HepG2 (cell line): ENCODE measurements at regions not wholly inside any gene's neighbourhood (a gene's known extent, or its start where the extent isn't known, plus 50 kb on each side); places are given as distances from the start of the nearest gene placed in this dataset.

Source experiments
- ATAC-seq: fragments of 200-7000 bp; cut with Tn5 transposase; 3 replicates; pipeline ENCODE4 v1.9.1; 2020; ENCODE audit warnings: mild to moderate bottlenecking, moderate library complexity
- BruUV-seq: library from RNA; stranded (reverse); fragments of 400-500 nt; replicated peaks from 2 replicates; lab custom pipeline; 2021; lab: Mats Ljungman, UMichigan
- CTCF ChIA-PET: fragments of 300-600 bp; formaldehyde crosslinking; extraction: SDS; loops from one replicate; lab custom pipeline; 2021; ENCODE audit warnings: low total read pairs, inconsistent platforms, low intra/inter-chr PET ratio; lab: Yijun Ruan, JAX
- POLR2A ChIA-PET: fragments of 350-600 bp; sonication (Branson Sonifier 250); formaldehyde crosslinking; loops from one replicate; lab custom pipeline; 2020; ENCODE audit warnings: antibody characterized with exemption, inconsistent platforms; lab: Yijun Ruan, JAX
- DNase-seq: peaks from one replicate; pipeline ENCODE4 v3.0.0-alpha.2; 2015; ENCODE audit warnings: low spot score
- FAIRE-seq: peaks from 3 replicates; lab custom pipeline; 2011; peaks lifted over from hg19 to GRCh38; lab: Jason Lieb, UNC
- H2AFZ ChIP-seq: one replicate; pipeline ENCODE4 v1.6.1; 2011; ENCODE audit warnings: low read length, inconsistent platforms
- H3K27ac ChIP-seq: fragments of 300-600 bp; 3 replicates; pipeline ENCODE4 v1.8.0; 2011; ENCODE audit warnings: mixed run types, mild to moderate bottlenecking, mixed read lengths, low read length, inconsistent platforms; ENCODE audit not compliant: insufficient read depth; ENCODE audit errors: extremely low read length
- H3K27me3 ChIP-seq, 2 experiments: fragments of 200-600 bp in 1 of 2; 2 replicates in 1 of 2; 3 replicates in 1 of 2; pipeline versions ENCODE4 v1.6.0 to v1.8.0; 2011; ENCODE audit warnings: low read length in 2 of 2, mild to moderate bottlenecking in 2 of 2, moderate library complexity in 2 of 2, inconsistent platforms in 1 of 2; ENCODE audit not compliant: insufficient read depth in 2 of 2, control insufficient read depth in 1 of 2
- H3K36me3 ChIP-seq, 2 experiments: fragments of 200-600 bp in 1 of 2; replicated peaks in 1 of 2; 2 replicates in 1 of 2; 3 replicates in 1 of 2; pipeline versions ENCODE4 v1.5.1 to v1.8.0; 2011; ENCODE audit warnings: low read length in 2 of 2, inconsistent platforms in 1 of 2; ENCODE audit not compliant: insufficient read depth in 2 of 2, control insufficient read depth in 1 of 2
- H3K4me1 ChIP-seq: 2 replicates; pipeline ENCODE4 v1.5.1; 2012; ENCODE audit warnings: low read length, inconsistent platforms; ENCODE audit not compliant: insufficient read depth
- H3K4me2 ChIP-seq: 2 replicates; pipeline ENCODE4 v1.6.0; 2011; ENCODE audit warnings: low read depth, low read length, inconsistent platforms
- H3K4me3 ChIP-seq, 3 experiments: fragments of 200-600 bp in 1 of 3; sonication (generic), shearing (Covaris generic) in 1 of 3; replicated peaks in 1 of 3; 2 replicates each; pipeline ENCODE4 v1.5.1; 2011 to 2016; ENCODE audit warnings: low read length in 3 of 3, inconsistent platforms in 2 of 3, low read depth in 2 of 3, mild to moderate bottlenecking in 2 of 3, control low read depth in 1 of 3, mixed read lengths in 1 of 3; ENCODE audit not compliant: insufficient read depth in 1 of 3
- H3K79me2 ChIP-seq: one replicate; pipeline ENCODE4 v1.6.1; 2011; ENCODE audit warnings: low read length, inconsistent platforms; ENCODE audit not compliant: insufficient read depth
- H3K9ac ChIP-seq: 2 replicates; pipeline ENCODE4 v1.6.0; 2011; ENCODE audit warnings: mild to moderate bottlenecking, low read depth, low read length, inconsistent platforms; ENCODE audit not compliant: insufficient read depth
- H3K9me3 ChIP-seq: 2 replicates; pipeline ENCODE4 v1.5.1; 2012; ENCODE audit warnings: mild to moderate bottlenecking, low read length
- H4K20me1 ChIP-seq: 2 replicates; pipeline ENCODE4 v1.6.0; 2011; ENCODE audit warnings: inconsistent platforms, mild to moderate bottlenecking, low read length, moderate library complexity; ENCODE audit not compliant: insufficient read depth
- AKAP8 ChIP-seq: sonication (generic); formaldehyde crosslinking; IDR thresholded peaks from 2 replicates; pipeline ENCODE4 v1.5.1; 2020; ENCODE audit warnings: mild to moderate bottlenecking, missing genetic modification reagents
- ATRX ChIP-seq: sonication (generic); formaldehyde crosslinking; IDR thresholded peaks from 2 replicates; pipeline ENCODE4 v1.4.0; 2020; ENCODE audit warnings: missing genetic modification reagents, borderline replicate concordance
- ELF1 ChIP-seq: sonication (generic); formaldehyde crosslinking; IDR thresholded peaks from 2 replicates; pipeline ENCODE4 v1.4.0; 2020; ENCODE audit warnings: missing genetic modification reagents
- GATAD2A ChIP-seq: IDR thresholded peaks from 2 replicates; pipeline ENCODE4 v1.6.1; 2016
- KMT2A ChIP-seq: sonication (generic); formaldehyde crosslinking; IDR thresholded peaks from 2 replicates; pipeline ENCODE4 v1.4.0; 2020; ENCODE audit warnings: missing genetic modification reagents
- MEIS2 ChIP-seq: sonication (generic); formaldehyde crosslinking; IDR thresholded peaks from 2 replicates; pipeline ENCODE4 v1.9.0; 2021; ENCODE audit warnings: mild to moderate bottlenecking, missing genetic modification reagents
- RXRB ChIP-seq: IDR thresholded peaks from 2 replicates; pipeline ENCODE4 v1.6.1; 2016; ENCODE audit warnings: borderline replicate concordance, missing genetic modification reagents, missing compliant biosample characterization
- SAP130 ChIP-seq: IDR thresholded peaks from 2 replicates; pipeline ENCODE4 v1.6.1; 2016; ENCODE audit warnings: low read depth
- SYNCRIP ChIP-seq: fragments of 200-400 bp; formaldehyde crosslinking; IDR thresholded peaks from 2 replicates; pipeline ENCODE4 v1.6.1; 2018; ENCODE audit warnings: mild to moderate bottlenecking, low read depth, low read length; ENCODE audit not compliant: insufficient read depth
- TFDP1 ChIP-seq: IDR thresholded peaks from 2 replicates; pipeline ENCODE4 v1.6.1; 2016; ENCODE audit warnings: missing compliant biosample characterization, missing genetic modification reagents, borderline replicate concordance
- ZNF121 ChIP-seq: sonication (generic); formaldehyde crosslinking; IDR thresholded peaks from 2 replicates; pipeline ENCODE4 v1.5.0; 2020; ENCODE audit warnings: mild to moderate bottlenecking, missing genetic modification reagents
- ZNF24 ChIP-seq: fragments of 450-650 bp; IDR thresholded peaks from 2 replicates; pipeline ENCODE4 v1.6.1; 2017; ENCODE audit warnings: antibody characterized with exemption, mild to moderate bottlenecking
- ZNF296 ChIP-seq: sonication (generic); formaldehyde crosslinking; conservative IDR thresholded peaks from 2 replicates; pipeline ENCODE4 v1.5.0; 2020; ENCODE audit warnings: mild to moderate bottlenecking, missing genetic modification reagents
- ZNF326 ChIP-seq: sonication (generic); formaldehyde crosslinking; IDR thresholded peaks from 2 replicates; pipeline ENCODE4 v1.4.0; 2020; ENCODE audit warnings: missing genetic modification reagents, borderline replicate concordance
- ZNF549 ChIP-seq: sonication (generic); formaldehyde crosslinking; IDR thresholded peaks from 2 replicates; pipeline ENCODE4 v1.5.0; 2020; ENCODE audit warnings: missing genetic modification reagents
- ZNF883 ChIP-seq: sonication (generic); formaldehyde crosslinking; IDR thresholded peaks from 2 replicates; pipeline ENCODE4 v1.5.1; 2020; ENCODE audit warnings: mild to moderate bottlenecking, missing genetic modification reagents; ENCODE audit errors: not compliant biosample characterization
- WGBS: methylation state at CpG from one replicate; pipeline ENCODE4 v1.1.6; 2017; ENCODE audit warnings: low lambda C conversion rate; 5-methylcytosine and 5-hydroxymethylcytosine counted together
- in situ Hi-C: cut with HindIII; loops from 2 replicates; pipeline ENCODE4 v1.10.0; 2017; ENCODE audit warnings: low pct_unique_long_range_greater_than_20kb; ENCODE audit not compliant: extremely low pct_ligation_motif_present
- intact Hi-C: fragments of 100-400 bp; cut with micrococcal nuclease; formaldehyde crosslinking; loops from one replicate; pipeline ENCODE4 v1.10.0; 2022; ENCODE audit not compliant: unreplicated experiment
- TF ChIP-seq, protein P1 (sequence below): sonication (generic); formaldehyde crosslinking; IDR thresholded peaks from 2 replicates; pipeline ENCODE4 v1.4.0; 2020; ENCODE audit warnings: mild to moderate bottlenecking, missing genetic modification reagents
- TF ChIP-seq, protein P2 (sequence below): sonication (generic); formaldehyde crosslinking; IDR thresholded peaks from 2 replicates; pipeline ENCODE4 v1.5.0; 2020; ENCODE audit warnings: missing genetic modification reagents, mild to moderate bottlenecking, borderline replicate concordance

- in situ Hi-C loops = loop anchor here (5.0 kb wide), 2 partner anchors 76 to 181 kb away; no protein-coding TSS in a partner anchor
- ATAC-seq (no peak), FAIRE-seq (no peak), DNase-seq (no peak)
- CTCF ChIA-PET = no interaction called here
- intact Hi-C loops = loop anchor here (5.0 kb wide), 1 partner anchor 296 kb away; no protein-coding TSS in a partner anchor
- H4K20me1 ChIP-seq = peaks cover 3% of the 10 kb centered on the region; the same call in 1 of the 2 replicates
- no peaks in the 10 kb centered on the region for H3K4me1 ChIP-seq
- no peak overlapping the region for H3K4me3 ChIP-seq
- TF ChIP-seq TFDP1 (CRISPR knock-in tag) = no peak
- no peak for TF ChIP-seq RXRB (CRISPR knock-in tag)
- TF ChIP-seq GATAD2A = no peak
- TF ChIP-seq ZNF121 = no peak
- no peak for TF ChIP-seq ZNF326
- no peak for TF ChIP-seq ZNF549 (CRISPR knock-in tag)
- TF ChIP-seq MEIS2 (CRISPR knock-in tag) = no peak
- no peak for TF ChIP-seq ZNF296 (CRISPR knock-in tag)
- TF ChIP-seq KMT2A (CRISPR knock-in tag) = no peak
- TF ChIP-seq SYNCRIP = no peak
- no peak for TF ChIP-seq SAP130 (CRISPR knock-in tag)
- no peak for TF ChIP-seq ZNF883 (CRISPR knock-in tag)
- TF ChIP-seq, protein P1, sequence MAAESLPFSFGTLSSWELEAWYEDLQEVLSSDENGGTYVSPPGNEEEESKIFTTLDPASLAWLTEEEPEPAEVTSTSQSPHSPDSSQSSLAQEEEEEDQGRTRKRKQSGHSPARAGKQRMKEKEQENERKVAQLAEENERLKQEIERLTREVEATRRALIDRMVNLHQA (CRISPR knock-in tag) = no peak
- TF ChIP-seq ELF1 (CRISPR knock-in tag) = no peak
- no peak for TF ChIP-seq AKAP8 (CRISPR knock-in tag)
- TF ChIP-seq ATRX (CRISPR knock-in tag) = no peak
- TF ChIP-seq, protein P2, sequence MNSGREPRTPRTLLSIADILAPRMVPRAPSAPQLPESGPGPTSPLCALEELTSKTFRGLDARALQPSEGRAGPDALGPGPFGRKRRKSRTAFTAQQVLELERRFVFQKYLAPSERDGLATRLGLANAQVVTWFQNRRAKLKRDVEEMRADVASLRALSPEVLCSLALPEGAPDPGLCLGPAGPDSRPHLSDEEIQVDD (CRISPR knock-in tag) = no peak
- no peak for TF ChIP-seq ZNF24
- no peak overlapping the region for H3K27ac ChIP-seq
- H3K9ac ChIP-seq = no peak overlapping the region
- 2% methylated on average over 7 of the region's 9 CpGs for WGBS
- no peak overlapping the region for H2AFZ ChIP-seq
- POLR2A ChIA-PET = no interaction called here
- no peaks in the 10 kb centered on the region for H3K79me2 ChIP-seq
- no peaks in the 10 kb centered on the region for H3K36me3 ChIP-seq
- no peaks in the 10 kb centered on the region for H3K9me3 ChIP-seq
- no TSS peak for BruUV-seq
- no peak overlapping the region for H3K4me2 ChIP-seq
- no peaks in the 10 kb centered on the region for H3K27me3 ChIP-seq
These were observed 165.9 kb downstream of the ACTL8 start for GRCh38 chr1:17920881-17921640.
